ENCODE measurements at regions not wholly inside any gene's neighbourhood (a gene's known extent, or its start where the extent isn't known, plus 50 kb on each side); places are given as distances from the start of the nearest gene placed in this dataset.

DNA sequence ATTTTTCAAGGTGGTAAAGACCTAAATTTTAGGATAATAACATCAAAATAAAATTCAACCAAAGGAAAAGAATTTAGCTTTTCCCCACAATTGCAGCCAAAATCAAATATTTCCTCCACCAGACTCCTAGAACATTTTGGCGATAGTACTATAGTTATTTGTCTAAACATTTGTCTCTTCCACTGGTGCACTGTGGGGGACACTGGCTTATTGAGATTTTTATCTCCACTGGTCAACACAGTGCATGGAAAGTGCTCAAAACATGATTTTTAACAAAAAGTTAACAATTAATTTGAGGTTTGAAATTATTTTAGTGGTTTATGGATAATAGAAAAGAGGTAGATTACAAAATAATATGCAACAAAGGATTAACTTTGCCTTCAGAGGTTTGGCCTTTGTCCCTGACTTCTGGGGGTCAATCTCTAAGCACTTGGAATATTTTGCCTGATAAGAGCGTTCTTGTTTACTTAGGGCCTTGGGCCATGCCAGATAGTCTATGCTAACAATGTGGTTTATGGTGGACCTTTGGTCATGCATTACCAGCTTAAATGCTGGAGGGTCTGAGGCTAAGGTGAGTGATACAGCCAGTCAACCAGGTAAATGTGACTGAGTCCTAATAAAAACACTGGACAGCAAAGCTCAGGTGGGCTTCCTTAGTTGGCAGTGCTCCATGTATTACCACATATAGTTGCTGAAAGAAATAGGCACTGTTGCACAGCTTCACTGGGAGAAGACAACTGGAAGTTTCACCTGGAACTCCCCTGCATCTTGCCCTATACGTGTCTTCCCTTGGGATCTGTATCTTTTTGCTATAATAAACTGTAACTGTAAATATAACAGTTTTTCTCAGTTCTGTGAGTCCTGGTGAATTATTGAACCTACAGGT lies 67.2 kb upstream of the SATB2 start:
- no CpG with 5 or more reads among the region's 3 CpGs for WGBS (ENCODE audit: extremely low coverage, insufficient read length, low lambda C conversion rate)
- Histone ChIP-seq H4K8ac (replicated peaks; ENCODE audit: insufficient read length, low read depth, low read length) (no peak overlapping the region), H3K23ac (ENCODE audit: insufficient read length, low read depth, low read length) (no peak overlapping the region), H2BK20ac (ENCODE audit: low read depth, low read length, poor library complexity, severe bottlenecking) (no peak overlapping the region), H3T11ph (ENCODE audit: low read length) (no peak overlapping the region), H2BK5ac (ENCODE audit: insufficient read length, low read length) (no peak overlapping the region), H3K18ac (ENCODE audit: insufficient read length, low read depth, low read length) (no peak overlapping the region), H2BK12ac (ENCODE audit: insufficient read length, low read depth, low read length) (no peak overlapping the region), H2BK120ac (ENCODE audit: low read depth, low read length, poor library complexity, severe bottlenecking) (no peak overlapping the region), H4K91ac (ENCODE audit: insufficient read length, low read depth, low read length) (no peak overlapping the region), H4K20me1 (ENCODE audit: control insufficient read depth, insufficient read depth, insufficient read length) (no peaks in the 10 kb centered on the region), H3K4me2 (ENCODE audit: insufficient read depth, insufficient read length, low read length) (no peak overlapping the region), H3K27ac (ENCODE audit: insufficient read length, low read depth, low read length) (no peak overlapping the region), H3K9me3 (ENCODE audit: control insufficient read depth, low read depth, low read length) (no peaks in the 10 kb centered on the region), H3K79me2 (ENCODE audit: insufficient read depth, low read length) (no peaks in the 10 kb centered on the region), H2BK15ac (ENCODE audit: low read depth, low read length) (no peak overlapping the region), H3K27me3 (ENCODE audit: insufficient read depth, low read length) (no peaks in the 10 kb centered on the region), H4K5ac (ENCODE audit: insufficient read length, low read depth, low read length) (no peak overlapping the region), H3K9ac (ENCODE audit: extremely low read depth, insufficient read length, low read length) (no peak overlapping the region), H3K23me2 (ENCODE audit: insufficient read length, low read depth, low read length, poor library complexity, severe bottlenecking) (no peaks in the 10 kb centered on the region), H3K79me1 (ENCODE audit: insufficient read depth, low read depth, low read length, poor library complexity, severe bottlenecking) (no peaks in the 10 kb centered on the region), H3K4ac (ENCODE audit: low read depth, low read length) (no peak overlapping the region), H3K14ac (ENCODE audit: insufficient read depth, low read length) (no peak overlapping the region), H3K56ac (ENCODE audit: insufficient read length, low read depth, low read length) (no peak overlapping the region), H2AFZ (ENCODE audit: low read length) (no peak overlapping the region), H3K4me1 (ENCODE audit: insufficient read depth, low read length) (no peaks in the 10 kb centered on the region), H2AK5ac (ENCODE audit: insufficient read length, low read length) (no peak overlapping the region)
- no peak for TF ChIP-seq CTCF (conservative IDR thresholded peaks at IDR 0.05)
- Mint-ChIP-seq H3K4me1 (no peaks in the 10 kb centered on the region), H3K4me3 (no peak overlapping the region), H3K27me3 (ENCODE audit: low read depth) (no peaks in the 10 kb centered on the region), H3K36me3 (ENCODE audit: insufficient read depth in 1 of 3, low read depth in 3 of 3) (no peaks in the 10 kb centered on the region), H3K27ac (no peak overlapping the region), H3K9me3 (no peaks in the 10 kb centered on the region)
- DNase-seq: no peak

Data from H9 (cell line).